Fibroblast of lung (primary cell): ENCODE measurements at regions not wholly inside any gene's neighbourhood (a gene's known extent, or its start where the extent isn't known, plus 50 kb on each side); places are given as distances from the start of the nearest gene placed in this dataset.

Source experiments
- EZH2 ChIP-seq: IDR thresholded peaks from 2 replicates; pipeline ENCODE4 v1.5.1; 2012; ENCODE audit warnings: low read length, control low read depth, mild to moderate bottlenecking; ENCODE audit errors: missing control alignments
- TF ChIP-seq, protein P1 (sequence below), 2 donors: IDR thresholded peaks in 1 of 2; conservative IDR thresholded peaks in 1 of 2; 1 replicate in 1 of 2; 2 replicates in 1 of 2; pipeline ENCODE4 v1.5.1; 2011 to 2012; ENCODE audit warnings: low read length in 2 of 2, control low read depth in 1 of 2, inconsistent platforms in 1 of 2, low read depth in 1 of 2, mild to moderate bottlenecking in 1 of 2

DNA sequence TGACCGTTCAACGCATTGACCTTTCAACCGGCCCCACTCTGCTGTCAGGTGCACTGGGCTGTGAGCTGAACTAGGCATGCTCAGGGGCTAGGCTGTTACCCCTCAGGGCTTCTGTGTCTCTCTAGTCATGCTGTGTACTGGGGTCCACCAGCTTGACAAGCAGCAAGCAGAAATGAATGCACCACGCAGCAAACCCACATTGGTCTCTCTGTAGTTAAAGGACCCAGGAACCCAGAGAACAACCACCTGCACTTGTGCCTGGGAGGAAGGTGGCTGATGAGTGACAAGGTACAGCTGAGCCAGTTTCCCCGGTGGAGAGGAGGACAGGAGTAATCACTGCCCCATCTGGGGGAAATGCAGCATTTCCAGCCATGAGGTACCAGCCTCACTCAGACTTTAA is 159.9 kb downstream of the USP12 start:
- TF ChIP-seq, protein P1, sequence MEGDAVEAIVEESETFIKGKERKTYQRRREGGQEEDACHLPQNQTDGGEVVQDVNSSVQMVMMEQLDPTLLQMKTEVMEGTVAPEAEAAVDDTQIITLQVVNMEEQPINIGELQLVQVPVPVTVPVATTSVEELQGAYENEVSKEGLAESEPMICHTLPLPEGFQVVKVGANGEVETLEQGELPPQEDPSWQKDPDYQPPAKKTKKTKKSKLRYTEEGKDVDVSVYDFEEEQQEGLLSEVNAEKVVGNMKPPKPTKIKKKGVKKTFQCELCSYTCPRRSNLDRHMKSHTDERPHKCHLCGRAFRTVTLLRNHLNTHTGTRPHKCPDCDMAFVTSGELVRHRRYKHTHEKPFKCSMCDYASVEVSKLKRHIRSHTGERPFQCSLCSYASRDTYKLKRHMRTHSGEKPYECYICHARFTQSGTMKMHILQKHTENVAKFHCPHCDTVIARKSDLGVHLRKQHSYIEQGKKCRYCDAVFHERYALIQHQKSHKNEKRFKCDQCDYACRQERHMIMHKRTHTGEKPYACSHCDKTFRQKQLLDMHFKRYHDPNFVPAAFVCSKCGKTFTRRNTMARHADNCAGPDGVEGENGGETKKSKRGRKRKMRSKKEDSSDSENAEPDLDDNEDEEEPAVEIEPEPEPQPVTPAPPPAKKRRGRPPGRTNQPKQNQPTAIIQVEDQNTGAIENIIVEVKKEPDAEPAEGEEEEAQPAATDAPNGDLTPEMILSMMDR (conservative IDR thresholded peaks at IDR 0.05 in 1 of 2, IDR thresholded peaks at IDR 0.05 in 1 of 2; ENCODE audit: low read depth in 1 of 2, low read length in 2 of 2), result no peak
- TF ChIP-seq EZH2, result no peak
